GM23338 (cell line): ENCODE measurements at regions not wholly inside any gene's neighbourhood (a gene's known extent, or its start where the extent isn't known, plus 50 kb on each side); places are given as distances from the start of the nearest gene placed in this dataset.

Experiments used
- ATAC-seq: fragments of 200-7000 bp; cut with Tn5 transposase; 3 replicates; pipeline ENCODE4 v1.9.1; 2020
- DNase-seq: peaks from one replicate; pipeline ENCODE4 v3.0.0-alpha.2; 2015; ENCODE audit warnings: low spot score
- H2AFZ ChIP-seq: fragments of 200-600 bp; sonication (generic); 2 replicates; pipeline ENCODE4 v1.8.0; 2016; ENCODE audit warnings: antibody characterized with exemption, mild to moderate bottlenecking, moderate library complexity
- H3F3A ChIP-seq: fragments of 200-600 bp; sonication (generic); replicated peaks from 2 replicates; pipeline ENCODE4 v1.8.0; 2017; ENCODE audit warnings: antibody characterized with exemption, mixed run types, low read depth
- H3K27ac ChIP-seq: fragments of 200-600 bp; sonication (generic); 2 replicates; pipeline ENCODE4 v1.6.1; 2016; ENCODE audit warnings: low read depth
- H3K27me3 ChIP-seq: fragments of 200-600 bp; sonication (generic); 2 replicates; pipeline ENCODE4 v1.8.0; 2016; ENCODE audit warnings: mild to moderate bottlenecking, mixed run types, moderate library complexity; ENCODE audit not compliant: insufficient read depth
- H3K36me3 ChIP-seq: fragments of 200-600 bp; sonication (generic); 2 replicates; pipeline ENCODE4 v1.8.0; 2016; ENCODE audit warnings: mild to moderate bottlenecking; ENCODE audit not compliant: insufficient read depth
- H3K4me1 ChIP-seq: fragments of 200-600 bp; sonication (generic); 2 replicates; pipeline ENCODE4 v1.8.0; 2016; ENCODE audit warnings: mild to moderate bottlenecking, moderate library complexity; ENCODE audit not compliant: insufficient read depth
- H3K4me2 ChIP-seq: fragments of 200-600 bp; sonication (generic); 2 replicates; pipeline ENCODE4 v1.7.1; 2017; ENCODE audit warnings: mixed run types
- H3K4me3 ChIP-seq: fragments of 200-600 bp; sonication (generic); 2 replicates; pipeline ENCODE4 v1.6.1; 2016; ENCODE audit warnings: mixed run types
- H3K79me2 ChIP-seq: fragments of 200-600 bp; sonication (generic); replicated peaks from 2 replicates; pipeline ENCODE4 v1.8.0; 2017; ENCODE audit warnings: mild to moderate bottlenecking; ENCODE audit not compliant: insufficient read depth
- H3K9me2 ChIP-seq: fragments of 200-600 bp; sonication (generic); 2 replicates; pipeline ENCODE4 v1.8.0; 2017; ENCODE audit not compliant: insufficient read depth
- H4K20me1 ChIP-seq: fragments of 200-600 bp; sonication (generic); replicated peaks from 2 replicates; pipeline ENCODE4 v1.8.0; 2017; ENCODE audit warnings: mild to moderate bottlenecking; ENCODE audit not compliant: insufficient read depth
- H3K27ac Mint-ChIP-seq: 2 replicates; pipeline ENCODE4 v1.8.0; 2020; ENCODE audit warnings: inconsistent platforms, mild to moderate bottlenecking, moderate library complexity, mixed read lengths
- H3K27me3 Mint-ChIP-seq: 3 replicates; pipeline ENCODE4 v1.8.0; 2022; ENCODE audit warnings: low read depth, mild to moderate bottlenecking, moderate library complexity, mixed read lengths, inconsistent platforms; ENCODE audit not compliant: insufficient read depth, poor library complexity
- H3K36me3 Mint-ChIP-seq: 3 replicates; pipeline ENCODE4 v1.8.0; 2021; ENCODE audit warnings: low read depth, mild to moderate bottlenecking, inconsistent platforms, moderate library complexity, mixed read lengths
- H3K4me1 Mint-ChIP-seq: 3 replicates; pipeline ENCODE4 v1.8.0; 2020; ENCODE audit warnings: mild to moderate bottlenecking, inconsistent platforms, mixed read lengths
- H3K4me3 Mint-ChIP-seq: 3 replicates; pipeline ENCODE4 v1.8.0; 2021; ENCODE audit warnings: moderate library complexity, mild to moderate bottlenecking, inconsistent platforms, mixed read lengths
- H3K9me3 Mint-ChIP-seq: 3 replicates; pipeline ENCODE4 v1.8.0; 2020; ENCODE audit warnings: moderate library complexity, mild to moderate bottlenecking, inconsistent platforms, mixed read lengths
- EZH2 ChIP-seq: fragments of 200-600 bp; sonication (generic); IDR thresholded peaks from one replicate; pipeline ENCODE4 v1.8.0; 2017; ENCODE audit warnings: antibody characterized with exemption, mild to moderate bottlenecking, low read depth; ENCODE audit not compliant: unreplicated experiment
- EZH2phosphoT487 ChIP-seq: fragments of 200-600 bp; sonication (generic); IDR thresholded peaks from one replicate; pipeline ENCODE4 v1.8.1; 2018; ENCODE audit warnings: antibody characterized with exemption; ENCODE audit not compliant: unreplicated experiment
- JUNB ChIP-seq: IDR thresholded peaks from one replicate; pipeline ENCODE4 v1.6.1; 2016; ENCODE audit warnings: antibody characterized with exemption; ENCODE audit not compliant: unreplicated experiment
- NANOG ChIP-seq: IDR thresholded peaks from 2 replicates; pipeline ENCODE4 v1.6.1; 2016; ENCODE audit warnings: antibody characterized with exemption, borderline replicate concordance
- POLR2AphosphoS5 ChIP-seq: IDR thresholded peaks from 2 replicates; pipeline ENCODE4 v1.6.1; 2016; ENCODE audit warnings: antibody characterized with exemption, low read depth
- STAT1 ChIP-seq: IDR thresholded peaks from one replicate; pipeline ENCODE4 v1.6.1; 2016; ENCODE audit warnings: antibody characterized with exemption; ENCODE audit not compliant: unreplicated experiment
- ZNF114 ChIP-seq: fragments of 250-450 bp; sonication (Bioruptor Pico); IDR thresholded peaks from 2 replicates; pipeline ENCODE4 v1.5.0; 2020; ENCODE audit warnings: mild to moderate bottlenecking, moderate library complexity
- ZNF331 ChIP-seq: fragments of 250-450 bp; sonication (Bioruptor Pico); IDR thresholded peaks from 2 replicates; pipeline ENCODE4 v1.5.0; 2020; ENCODE audit warnings: low read depth, mild to moderate bottlenecking, moderate library complexity
- ZNF462 ChIP-seq: fragments of 250-450 bp; sonication (Bioruptor Pico); IDR thresholded peaks from 2 replicates; pipeline ENCODE4 v1.5.0; 2020; ENCODE audit warnings: mild to moderate bottlenecking, moderate library complexity
- TF ChIP-seq, protein P1 (sequence below): IDR thresholded peaks from 2 replicates; pipeline ENCODE4 v1.6.1; 2016; ENCODE audit warnings: antibody characterized with exemption

- TF ChIP-seq EZH2 = no peak
- no peak for TF ChIP-seq JUNB
- TF ChIP-seq ZNF114 (CRISPR knock-in tag) = no peak
- TF ChIP-seq ZNF331 = no peak
- no peak for TF ChIP-seq EZH2phosphoT487
- no peak for TF ChIP-seq STAT1
- no peak for TF ChIP-seq NANOG
Observed at GRCh38 chr7:52753855-52754254, 281.6 kb upstream of the POM121L12 start (continued).

GRCh38 chr7:52752891-52753290, 282.5 kb upstream of the POM121L12 start:
- no peaks in the 10 kb centered on the region for H3K4me1 ChIP-seq
- H3K4me3 Mint-ChIP-seq = no peak overlapping the region
- H3K27ac ChIP-seq = no peak overlapping the region
- no peak overlapping the region for H3K27ac Mint-ChIP-seq
- H3K36me3 ChIP-seq = no peaks in the 10 kb centered on the region
- no peaks in the 10 kb centered on the region for H3K9me2 ChIP-seq
- H2AFZ ChIP-seq = no peak overlapping the region
- H3F3A ChIP-seq = no peaks in the 10 kb centered on the region
- H3K36me3 Mint-ChIP-seq = no peaks in the 10 kb centered on the region
- H4K20me1 ChIP-seq = no peaks in the 10 kb centered on the region
- no peak overlapping the region for H3K4me3 ChIP-seq
- H3K4me2 ChIP-seq = no peak overlapping the region
- TF ChIP-seq NANOG (no peak), POLR2AphosphoS5 (no peak), ZNF114 (CRISPR knock-in tag) (no peak), ZNF462 (CRISPR knock-in tag) (no peak)
- TF ChIP-seq, protein P1, sequence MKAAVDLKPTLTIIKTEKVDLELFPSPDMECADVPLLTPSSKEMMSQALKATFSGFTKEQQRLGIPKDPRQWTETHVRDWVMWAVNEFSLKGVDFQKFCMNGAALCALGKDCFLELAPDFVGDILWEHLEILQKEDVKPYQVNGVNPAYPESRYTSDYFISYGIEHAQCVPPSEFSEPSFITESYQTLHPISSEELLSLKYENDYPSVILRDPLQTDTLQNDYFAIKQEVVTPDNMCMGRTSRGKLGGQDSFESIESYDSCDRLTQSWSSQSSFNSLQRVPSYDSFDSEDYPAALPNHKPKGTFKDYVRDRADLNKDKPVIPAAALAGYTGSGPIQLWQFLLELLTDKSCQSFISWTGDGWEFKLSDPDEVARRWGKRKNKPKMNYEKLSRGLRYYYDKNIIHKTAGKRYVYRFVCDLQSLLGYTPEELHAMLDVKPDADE = no peak
- DNase-seq = no peak
- H3K4me1 Mint-ChIP-seq = no peaks in the 10 kb centered on the region
- no peaks in the 10 kb centered on the region for H3K27me3 ChIP-seq
- no peaks in the 10 kb centered on the region for H3K27me3 Mint-ChIP-seq
- H3K9me3 Mint-ChIP-seq = no peaks in the 10 kb centered on the region; the same call in 2 of the 3 replicates
- no peak for ATAC-seq
- H3K79me2 ChIP-seq = no peaks in the 10 kb centered on the region
